A673 (cell line): ENCODE measurements at regions not wholly inside any gene's neighbourhood (a gene's known extent, or its start where the extent isn't known, plus 50 kb on each side); places are given as distances from the start of the nearest gene placed in this dataset.

Experiments used
- BruUV-seq: library from RNA; stranded (reverse); fragments of 400-500 nt; replicated peaks from 2 replicates; lab custom pipeline; 2021; lab: Mats Ljungman, UMichigan
- CTCF ChIA-PET: fragments of 300-600 bp; sonication (Branson Sonifier 250); formaldehyde crosslinking; loops from one replicate; lab custom pipeline; 2022; ENCODE audit warnings: antibody characterized with exemption; lab: Charles Lee
- POLR2A ChIA-PET: fragments of 300-600 bp; sonication (Branson Sonifier 250); formaldehyde crosslinking; loops from one replicate; lab custom pipeline; 2022; ENCODE audit warnings: antibody characterized with exemption; ENCODE audit not compliant: low non-redundant PET; lab: Charles Lee
- DNase-seq: peaks from one replicate; pipeline ENCODE4 v3.0.0-alpha.2; 2015; ENCODE audit warnings: low spot score
- H3K27ac ChIP-seq: fragments of 200-600 bp; sonication (generic); 2 replicates; pipeline ENCODE4 v1.5.1; 2016; ENCODE audit warnings: mixed run types, low read depth, mild to moderate bottlenecking, mixed read lengths, antibody characterized with exemption, low read length; ENCODE audit not compliant: poor library complexity, severe bottlenecking
- H3K27me3 ChIP-seq: fragments of 200-600 bp; sonication (generic); replicated peaks from 2 replicates; pipeline ENCODE4 v1.6.1; 2017; ENCODE audit warnings: mixed run types, low read depth, mild to moderate bottlenecking, mixed read lengths, antibody characterized with exemption, low read length; ENCODE audit not compliant: insufficient read depth, poor library complexity
- H3K36me3 ChIP-seq: fragments of 200-600 bp; sonication (generic); 2 replicates; pipeline ENCODE4 v1.6.1; 2016; ENCODE audit warnings: mixed run types, mild to moderate bottlenecking, mixed read lengths, antibody characterized with exemption, low read length; ENCODE audit not compliant: insufficient read depth, poor library complexity, severe bottlenecking
- H3K4me1 ChIP-seq: fragments of 200-600 bp; sonication (generic); 2 replicates; pipeline ENCODE4 v1.6.1; 2017; ENCODE audit warnings: mixed run types, mild to moderate bottlenecking, mixed read lengths, antibody characterized with exemption, low read length; ENCODE audit not compliant: insufficient read depth, poor library complexity, severe bottlenecking
- H3K4me3 ChIP-seq: fragments of 200-600 bp; sonication (generic); 2 replicates; pipeline ENCODE4 v1.5.1; 2016; ENCODE audit warnings: low read depth, mixed run types, mild to moderate bottlenecking, mixed read lengths, low read length; ENCODE audit not compliant: poor library complexity, severe bottlenecking
- H3K9me3 ChIP-seq: fragments of 200-600 bp; sonication (generic); 2 replicates; pipeline ENCODE4 v1.6.1; 2016; ENCODE audit warnings: mixed run types, low read depth, mild to moderate bottlenecking, mixed read lengths, antibody characterized with exemption, low read length; ENCODE audit not compliant: poor library complexity, severe bottlenecking
- CTCF ChIP-seq: fragments of 300-800, 200-600 bp; sonication (generic); conservative IDR thresholded peaks from 2 replicates; pipeline ENCODE4 v1.5.1; 2017; ENCODE audit warnings: low read depth, mild to moderate bottlenecking, antibody characterized with exemption, low read length, moderate library complexity, mixed read lengths
- EZH2 ChIP-seq: fragments of 200-600 bp; sonication (generic); IDR thresholded peaks from 2 replicates; pipeline ENCODE4 v1.6.1; 2017; ENCODE audit warnings: borderline replicate concordance, low read depth, mild to moderate bottlenecking, mixed read lengths, antibody characterized with exemption, low read length; ENCODE audit not compliant: poor library complexity, severe bottlenecking
- intact Hi-C: fragments of 100-400 bp; cut with micrococcal nuclease; formaldehyde crosslinking; loops from one replicate; pipeline ENCODE4 v1.10.0; 2022; ENCODE audit not compliant: unreplicated experiment

- H3K27me3 ChIP-seq, result no peaks in the 10 kb centered on the region
- no TSS peak for BruUV-seq
- H3K4me3 ChIP-seq, result no peak overlapping the region
- H3K4me1 ChIP-seq, result no peaks in the 10 kb centered on the region
- peak; percentile 22 for DNase-seq
- ChIA-PET POLR2A (interaction anchor here (0.6 to 0.7 kb wide), 2 partner anchors 10 to 967 kb away, joined by 3 to 11 read pairs; partner anchors contain the start of genes C1orf122 and YRDC), CTCF (interaction anchor here (0.6 kb wide), 1 partner anchor 59 kb away, joined by 10 read pairs; no protein-coding TSS in a partner anchor)
- intact Hi-C loops, result no loop called here
- H3K27ac ChIP-seq, result no peak overlapping the region
- H3K36me3 ChIP-seq, result no peaks in the 10 kb centered on the region
- no peak for TF ChIP-seq CTCF
- no peak for TF ChIP-seq EZH2
- no peaks in the 10 kb centered on the region for H3K9me3 ChIP-seq
These were observed 84.3 kb downstream of the RRAGC start for GRCh38 chr1:38775175-38775845.

- no TSS peak for BruUV-seq
- CTCF ChIA-PET, result no interaction called here
- intact Hi-C loops, result no loop called here
- no peak for DNase-seq
- Histone ChIP-seq H3K4me1 (no peaks in the 10 kb centered on the region), H3K27ac (no peak overlapping the region), H3K9me3 (no peaks in the 10 kb centered on the region), H3K4me3 (no peak overlapping the region), H3K27me3 (no peaks in the 10 kb centered on the region), H3K36me3 (no peaks in the 10 kb centered on the region)
- no peak for TF ChIP-seq CTCF
- no peak for TF ChIP-seq EZH2
- POLR2A ChIA-PET, result interaction anchor here (0.5 kb wide), 1 partner anchor 749 kb away, joined by 3 read pairs; no protein-coding TSS in a partner anchor
These were observed 86.1 kb downstream of the RRAGC start for GRCh38 chr1:38773483-38773882.

- H3K4me1 ChIP-seq, result no peaks in the 10 kb centered on the region
- ChIA-PET CTCF (no interaction called here), POLR2A (no interaction called here)
- no peaks in the 10 kb centered on the region for H3K36me3 ChIP-seq
- no peak for TF ChIP-seq CTCF
- TF ChIP-seq EZH2, result no peak
- H3K9me3 ChIP-seq, result no peaks in the 10 kb centered on the region
- intact Hi-C loops, result no loop called here
- BruUV-seq, result no TSS peak
- no peak overlapping the region for H3K27ac ChIP-seq
- H3K27me3 ChIP-seq, result no peaks in the 10 kb centered on the region
- DNase-seq, result no peak
- no peak overlapping the region for H3K4me3 ChIP-seq
These were observed 86.6 kb downstream of the RRAGC start for GRCh38 chr1:38772953-38773352.
